ENCODE measurements at regions not wholly inside any gene's neighbourhood (a gene's known extent, or its start where the extent isn't known, plus 50 kb on each side); places are given as distances from the start of the nearest gene placed in this dataset.

DNA sequence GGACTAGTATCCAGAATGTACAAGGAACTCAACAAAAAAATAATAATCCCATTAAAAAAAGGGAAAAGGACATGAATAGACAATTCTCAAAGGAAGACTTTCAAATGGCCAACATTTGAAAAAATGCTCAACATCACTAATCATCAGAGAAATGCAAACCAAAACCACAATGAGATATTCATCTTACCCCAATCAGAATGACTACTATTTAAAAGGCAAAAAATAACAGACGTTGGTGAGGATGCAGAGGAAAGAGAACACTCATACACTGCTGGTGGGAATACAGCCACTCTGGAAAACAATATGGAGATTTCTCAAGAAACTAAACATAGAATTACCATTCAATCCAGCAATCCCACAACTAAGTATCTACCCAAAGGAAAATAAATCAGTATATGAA lies 133.1 kb downstream of the KDR start:
- DNase-seq (ENCODE audit: low read depth in 2 of 2) = no peak

DNA sequence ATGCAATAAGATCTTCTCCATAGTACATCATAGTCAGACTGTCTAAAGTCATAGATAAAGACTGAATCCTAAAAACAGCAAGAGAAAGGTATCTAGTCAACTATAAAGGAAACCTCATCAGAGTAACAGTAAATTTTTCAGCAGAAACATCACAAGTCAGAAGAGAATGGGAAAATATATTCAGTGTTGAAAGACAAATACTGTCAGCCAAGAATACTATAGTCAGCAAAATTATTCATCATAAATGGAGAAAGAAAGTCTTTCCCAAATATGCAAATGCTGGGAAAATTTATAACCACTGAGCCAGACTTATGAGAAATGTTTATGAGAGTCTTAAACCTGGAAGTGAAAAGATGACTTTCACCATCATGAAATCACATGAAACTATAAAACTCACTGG lies 136.7 kb downstream of the KDR start:
- no peak for DNase-seq (ENCODE audit: low read depth in 2 of 2)

GRCh38 chr4:54986095-54986846 lies 139.1 kb downstream of the KDR start:
- DNase-seq (ENCODE audit: low read depth in 2 of 2) = no peak

GRCh38 chr4:54976682-54977081 lies 148.7 kb downstream of the KDR start:
- DNase-seq (ENCODE audit: low read depth in 2 of 2) = no peak

DNA sequence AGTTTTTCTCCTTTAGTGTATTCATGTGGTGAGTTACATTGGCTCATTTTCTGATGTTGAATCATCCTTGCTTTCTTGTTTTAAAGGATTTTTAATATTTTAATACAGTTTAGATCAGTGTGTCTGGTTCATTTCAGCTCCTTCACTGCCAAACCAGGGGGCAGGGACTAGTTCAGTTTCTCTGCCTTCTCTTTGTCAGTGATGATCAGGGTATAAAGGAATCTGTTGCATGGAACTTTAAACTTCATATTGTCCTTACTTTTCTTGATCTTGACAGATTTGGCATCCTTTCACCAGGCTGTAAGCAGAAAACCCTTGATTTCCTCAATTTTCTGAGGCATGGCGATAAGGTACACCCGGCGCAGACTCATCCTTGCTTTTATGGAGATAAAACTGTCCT lies 149.4 kb downstream of the KDR start:
- no peak for DNase-seq (ENCODE audit: low read depth in 2 of 2)

GRCh38 chr4:54973784-54974183 lies 151.6 kb downstream of the KDR start:
- DNase-seq (ENCODE audit: low read depth in 2 of 2) = no peak

- DNase-seq (ENCODE audit: low read depth in 2 of 2) = no peak
Measured at GRCh38 chr4:54971474-54971950, 153.9 kb downstream of the KDR start.

DNA sequence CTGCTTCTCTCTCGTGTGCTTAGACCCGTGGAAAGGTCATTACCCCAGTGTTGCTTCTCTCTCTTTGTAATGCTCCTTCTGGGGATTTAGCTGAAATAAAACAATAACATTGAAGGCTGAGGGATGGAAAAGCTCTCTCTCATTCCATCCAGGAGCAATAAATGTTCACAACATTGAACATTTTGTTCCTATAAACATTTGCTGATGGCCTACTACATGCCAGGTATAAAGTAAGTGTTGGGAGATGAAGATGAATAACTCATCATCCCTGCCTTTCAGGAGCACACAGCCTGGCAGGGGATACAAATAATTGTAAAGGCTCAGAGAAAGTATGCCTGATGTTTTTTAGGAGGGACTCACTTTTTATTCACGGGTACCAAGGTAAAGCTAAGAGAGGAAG lies 158.1 kb downstream of the KDR start:
- no peak for DNase-seq (ENCODE audit: low read depth in 2 of 2)

DNA sequence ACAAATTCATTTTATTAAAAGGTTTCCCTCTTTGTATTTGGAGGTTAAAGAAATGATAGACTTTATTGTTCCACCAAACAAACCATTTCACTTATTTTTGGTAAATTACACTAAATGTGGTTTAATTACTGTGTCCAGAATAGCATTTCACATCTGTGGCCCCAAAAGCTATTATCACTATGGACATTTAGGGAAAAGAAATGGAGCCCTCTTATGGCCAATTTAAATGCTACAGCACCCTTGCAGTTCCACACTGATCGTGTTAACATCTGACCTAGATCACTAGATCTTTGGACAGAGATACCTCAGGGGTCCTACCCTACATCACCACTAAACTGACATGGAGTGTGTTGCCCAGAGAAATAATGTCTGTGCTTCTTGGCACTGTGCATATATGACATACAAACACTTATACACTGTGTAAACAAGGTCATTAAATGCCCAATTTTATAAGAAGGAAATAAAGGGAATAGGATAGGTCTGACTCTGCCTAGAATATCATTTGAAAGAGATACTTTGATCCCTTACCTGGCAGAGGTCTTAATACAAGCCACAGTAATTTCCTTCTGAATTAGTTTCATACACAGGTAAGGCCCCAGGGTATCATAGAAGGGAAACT lies 163.9 kb downstream of the KDR start:
- no peak for DNase-seq (ENCODE audit: low read depth in 2 of 2)

- DNase-seq (ENCODE audit: low read depth in 2 of 2) = no peak
Measured at GRCh38 chr4:54959651-54960116, 165.7 kb downstream of the KDR start.

- no peak for DNase-seq (ENCODE audit: low read depth in 2 of 2)
Measured at GRCh38 chr4:54959131-54959530, 166.3 kb downstream of the KDR start.

- no peak for DNase-seq (ENCODE audit: low read depth in 2 of 2)
Measured at GRCh38 chr4:54958236-54958635, 167.2 kb downstream of the KDR start.

DNA sequence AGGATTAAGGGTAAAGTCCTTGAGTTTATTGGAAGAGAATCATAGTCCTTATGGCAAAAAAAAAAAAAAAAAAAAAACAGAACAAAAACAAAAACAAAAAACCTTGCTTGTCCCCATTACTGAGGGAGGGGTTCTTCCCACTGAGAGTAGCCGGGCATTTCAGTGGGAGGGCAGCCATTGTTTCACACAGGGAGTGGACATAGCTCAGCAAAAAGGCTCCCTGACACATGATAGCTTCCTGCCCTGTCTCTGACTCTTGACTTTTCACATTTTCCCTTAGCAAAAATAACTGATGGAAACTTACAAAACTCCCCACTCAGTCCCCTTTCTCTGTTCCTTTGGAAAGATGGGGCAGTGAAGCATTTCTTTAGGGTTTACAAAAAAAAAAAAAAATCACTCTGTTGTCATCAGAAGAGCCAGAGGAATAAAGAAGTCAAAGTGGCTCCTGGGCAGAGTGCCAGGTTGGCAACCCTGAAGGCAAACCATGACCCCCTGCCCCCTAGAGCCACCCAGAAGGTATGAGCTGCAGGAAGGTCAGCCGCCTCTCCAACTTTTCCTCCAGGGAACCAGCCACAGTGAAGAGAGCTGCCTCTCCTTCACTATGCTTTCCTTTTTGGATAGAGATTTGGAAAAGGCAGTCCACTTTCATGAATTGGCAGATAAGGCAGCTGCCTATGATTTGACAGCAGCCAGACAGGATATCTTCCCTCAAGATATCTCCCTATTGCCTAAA lies 170.6 kb downstream of the KDR start:
- no peak for DNase-seq (ENCODE audit: low read depth in 2 of 2)

- no peak for DNase-seq (ENCODE audit: low read depth in 2 of 2)
Measured at GRCh38 chr4:54946741-54947140, 178.7 kb downstream of the KDR start.

- DNase-seq (ENCODE audit: low read depth in 2 of 2) = no peak
Measured at GRCh38 chr4:54945838-54946237, 179.6 kb downstream of the KDR start.

DNA sequence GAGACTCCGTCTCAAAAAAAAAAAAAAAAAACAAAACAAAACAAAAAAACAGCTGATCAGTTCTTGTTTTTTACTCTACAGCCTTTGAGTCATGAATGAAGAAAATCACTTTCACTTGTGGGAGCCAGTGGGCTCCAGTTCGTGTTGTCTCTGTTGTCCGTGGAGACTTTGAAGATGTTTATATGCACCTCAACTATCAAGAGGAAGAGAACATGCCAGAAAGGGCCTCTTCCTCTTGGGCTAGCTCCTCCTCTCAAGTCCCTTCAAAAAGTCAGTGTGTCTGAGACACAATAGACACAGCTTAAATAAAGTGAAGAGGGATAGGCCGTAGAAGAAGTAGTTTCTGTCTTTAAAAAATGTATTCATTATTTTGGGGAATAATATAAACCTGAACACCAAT lies 182.7 kb downstream of the KDR start:
- peak in 1 of 2 donors; percentile 8 for DNase-seq (ENCODE audit: low read depth in 2 of 2)

GRCh38 chr4:54941994-54942552 lies 183.3 kb downstream of the KDR start:
- no peak for DNase-seq (ENCODE audit: low read depth in 2 of 2)

DNA sequence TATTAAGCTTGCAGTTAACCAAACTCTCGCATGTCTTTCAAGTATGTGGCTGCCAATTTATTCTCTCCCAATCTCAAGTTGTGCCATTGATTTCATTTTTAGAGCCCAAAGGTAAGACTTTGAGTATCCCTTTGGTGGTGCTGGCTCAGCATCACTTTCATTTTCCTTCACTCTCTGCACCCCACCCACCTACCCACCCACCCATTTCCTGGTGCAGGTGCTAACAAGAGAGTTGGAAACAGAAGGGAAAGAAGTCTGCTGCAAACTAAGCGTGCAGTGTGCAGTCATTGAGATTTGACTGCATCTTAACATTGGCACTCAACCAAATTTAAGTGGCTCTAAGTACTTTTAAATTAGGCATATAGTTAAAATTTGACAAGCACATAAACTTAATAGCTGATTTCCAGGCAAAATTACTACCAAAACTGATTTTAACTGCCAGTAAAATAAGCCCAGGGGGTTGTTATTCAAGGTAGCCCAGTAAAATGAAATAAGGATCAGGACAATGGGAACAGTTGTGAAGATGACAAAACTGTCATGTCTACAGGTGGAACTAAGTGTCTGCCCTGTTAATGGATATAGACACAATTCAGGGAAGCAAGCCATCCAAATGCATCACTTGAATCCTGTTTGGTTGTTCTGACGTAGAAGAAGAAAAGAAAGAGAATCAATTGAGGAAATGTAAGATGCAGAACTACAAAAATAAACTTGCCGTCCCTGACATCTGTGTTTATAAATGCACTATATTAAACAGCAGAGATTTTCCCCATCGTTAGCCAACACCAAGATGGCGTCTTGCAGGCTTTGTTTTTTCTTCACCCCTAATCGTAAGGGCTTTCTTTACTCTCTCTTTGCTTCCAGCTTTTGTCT lies 184.2 kb downstream of the KDR start:
- peak in 1 of 2 donors; percentile 29 for DNase-seq (ENCODE audit: low read depth in 2 of 2)

DNA sequence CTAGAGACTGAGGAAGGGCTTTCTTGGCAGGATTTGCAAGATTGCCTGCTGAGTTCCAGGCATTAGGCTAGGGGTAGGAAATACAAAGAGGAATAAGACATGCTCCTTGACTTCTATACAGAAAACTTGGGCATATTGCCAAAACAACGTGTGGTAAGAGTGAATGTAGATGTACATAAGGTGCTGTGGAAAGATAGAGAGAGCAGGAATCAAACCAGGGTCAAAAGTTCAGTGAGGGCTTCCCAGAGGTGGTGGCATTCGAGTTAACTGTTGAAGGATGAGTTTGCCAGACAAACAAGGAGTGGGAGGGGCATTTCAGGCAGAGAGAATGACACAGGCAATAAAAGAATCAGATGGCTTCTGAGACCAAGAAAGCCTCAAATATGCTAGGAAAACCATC lies 187.9 kb downstream of the KDR start:
- no peak for DNase-seq (ENCODE audit: low read depth in 2 of 2)

DNA sequence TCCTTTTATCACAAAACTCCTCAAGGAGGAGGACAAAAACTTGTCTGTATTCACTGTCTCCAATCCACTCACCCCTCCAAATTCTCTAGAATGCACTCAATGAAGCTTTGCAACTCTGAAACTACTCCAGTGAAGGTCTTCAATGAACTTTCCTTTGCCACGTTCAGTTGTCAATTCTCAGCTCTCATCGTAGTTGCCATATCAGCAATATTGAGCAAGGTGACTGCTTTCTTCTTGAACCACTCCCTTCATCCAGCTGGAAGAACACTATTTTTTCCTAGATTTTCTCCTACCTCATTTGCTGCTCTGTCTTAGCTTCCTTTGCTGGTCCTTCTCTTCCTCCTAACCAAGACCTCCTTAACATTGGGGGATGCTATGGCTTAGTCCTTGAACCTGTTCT lies 191.8 kb downstream of the KDR start:
- DNase-seq (ENCODE audit: low read depth in 2 of 2) = no peak

GRCh38 chr4:54930226-54930625 lies 195.2 kb downstream of the KDR start:
- no peak for DNase-seq (ENCODE audit: low read depth in 2 of 2)

All from stimulated activated CD4-positive, alpha-beta T cell treated with anti-CD3 and anti-CD28 coated beads, Interleukin-1b, Interleukin-23, amount 100 ng/mL, for 1 hour (primary cell).